DMS114 treated with DMSO at 0.1 percent for 48 hours (cell line): ENCODE measurements at regions not wholly inside any gene's neighbourhood (a gene's known extent, or its start where the extent isn't known, plus 50 kb on each side); places are given as distances from the start of the nearest gene placed in this dataset.
"Not testable (repeated sequence)": the region's sequence is repeated elsewhere in the genome, so short reads cannot be mapped to it uniquely, and the experiment has no call there.

Experiments
- DNase-seq: peaks from one replicate; lab custom pipeline; 2025; ENCODE audit not compliant: unreplicated experiment; lab: John Stamatoyannopoulos, UW

- DNase-seq = no peak
These were observed 117.8 kb upstream of the CST7 start for GRCh38 chr20:24831232-24831631.

DNA sequence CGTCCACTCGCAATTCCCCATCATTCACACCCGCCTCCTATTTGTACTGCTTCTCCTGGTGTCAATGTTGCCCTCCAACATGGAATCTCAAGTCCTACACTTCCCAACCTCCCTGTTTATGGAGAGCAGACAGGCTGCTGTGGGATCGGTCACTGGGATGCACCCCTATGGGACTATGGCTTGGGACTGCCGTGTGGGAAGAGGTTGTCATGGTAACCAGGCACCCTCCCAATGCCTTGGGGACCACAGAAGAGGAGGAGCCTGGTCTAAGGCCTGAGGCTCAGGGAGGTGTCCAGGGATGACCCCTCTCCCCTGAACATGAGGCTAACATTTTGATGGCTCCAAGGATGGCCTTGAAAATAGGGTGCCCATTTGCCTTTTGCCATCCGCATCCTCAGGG, 116.6 kb upstream of the CST7 start:
- DNase-seq = no peak

- no peak for DNase-seq
These were observed 115.5 kb upstream of the CST7 start for GRCh38 chr20:24833592-24833991.

- DNase-seq = no peak
These were observed 114.8 kb upstream of the CST7 start for GRCh38 chr20:24834310-24834709.

- no peak for DNase-seq
These were observed 113.9 kb upstream of the CST7 start for GRCh38 chr20:24835195-24835594.

DNA sequence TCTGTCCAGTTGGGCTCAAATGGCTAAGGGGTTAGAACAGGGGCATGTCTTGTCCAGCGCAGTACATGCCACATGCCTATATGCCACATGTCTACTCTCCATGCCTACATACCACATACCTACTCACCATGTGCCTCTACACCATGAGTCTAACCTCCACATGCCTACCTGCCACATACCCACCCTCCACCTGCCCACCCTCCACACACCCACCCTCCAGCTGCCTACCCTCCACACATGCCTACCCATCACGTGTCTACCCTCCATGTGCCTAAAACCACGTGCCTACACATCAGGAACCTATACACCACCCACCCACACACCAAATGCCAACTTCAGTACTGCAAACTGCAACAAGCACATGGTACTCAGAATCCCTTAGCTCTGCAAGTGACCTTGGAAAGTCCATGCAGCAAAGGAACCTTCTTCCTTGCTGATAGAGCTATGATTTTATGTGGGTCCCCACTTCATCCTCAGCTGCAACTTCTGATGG, 113.0 kb upstream of the CST7 start:
- DNase-seq = no peak

DNA sequence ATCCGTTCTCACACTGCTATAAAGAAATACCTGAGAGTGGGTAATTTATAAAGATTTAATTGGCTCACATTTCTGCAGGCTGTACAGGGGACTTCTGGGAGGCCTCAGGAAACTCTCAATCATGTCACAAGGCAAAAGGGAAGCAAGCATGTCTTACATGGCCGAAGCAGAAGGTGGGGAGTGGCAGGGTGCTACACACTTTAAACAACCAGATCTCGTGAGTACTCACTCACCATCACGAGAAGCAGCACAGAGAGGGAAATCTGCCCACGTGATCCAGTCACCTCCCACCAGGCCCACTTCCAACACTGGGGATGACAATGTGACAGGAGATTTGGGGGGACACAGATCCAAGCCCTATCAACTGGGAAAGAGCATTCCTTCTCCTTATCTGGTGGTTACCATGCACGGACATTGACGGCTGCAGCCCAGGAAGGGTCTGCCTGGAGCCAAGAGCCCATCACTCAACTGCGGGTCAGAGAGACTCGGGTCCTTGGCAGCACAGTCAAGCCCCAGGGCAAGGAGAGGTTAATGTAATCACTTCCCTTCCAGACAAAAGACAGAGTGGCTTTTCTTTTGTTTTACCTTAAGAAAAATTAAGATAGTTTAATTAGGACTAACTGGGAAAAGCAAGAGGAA, 112.3 kb upstream of the CST7 start:
- no peak for DNase-seq

DNA sequence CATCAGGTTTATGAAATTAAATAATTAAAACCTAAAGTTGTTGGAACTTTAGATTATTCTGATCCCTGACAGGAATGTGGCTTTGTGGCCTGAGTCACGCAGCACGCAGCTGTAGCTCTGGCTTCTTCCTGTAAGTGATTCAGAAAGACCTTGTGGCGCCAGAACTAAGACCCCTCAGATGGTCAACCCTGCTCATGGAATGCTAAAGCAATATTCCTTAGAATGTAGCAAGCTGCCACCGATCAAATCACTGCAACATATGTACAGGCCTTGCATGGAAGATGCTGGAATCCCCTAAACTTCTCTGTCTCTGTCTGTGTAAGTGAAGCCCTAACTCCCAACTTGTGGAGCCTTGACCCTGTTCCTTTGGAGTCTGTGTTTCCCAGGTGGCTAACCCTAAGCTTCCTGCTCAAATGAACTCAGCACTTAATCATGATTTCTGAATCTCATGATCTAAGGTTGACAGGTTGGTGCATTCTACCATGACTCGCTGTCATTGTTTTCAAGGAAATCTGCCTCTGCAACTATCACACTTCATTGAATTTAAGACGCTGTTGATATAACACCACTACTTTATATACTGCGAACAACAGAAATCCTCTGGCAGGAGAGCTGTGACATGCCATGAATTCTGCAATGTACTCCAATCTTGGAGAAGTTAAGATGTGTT, 111.2 kb upstream of the CST7 start:
- DNase-seq = no peak

- DNase-seq = no peak
These were observed 110.2 kb upstream of the CST7 start for GRCh38 chr20:24838546-24839535.

GRCh38 chr20:24840121-24840713, 108.9 kb upstream of the CST7 start:
- no peak for DNase-seq

GRCh38 chr20:24842274-24842917, 106.7 kb upstream of the CST7 start:
- no peak for DNase-seq

GRCh38 chr20:24842918-24843715, 106.0 kb upstream of the CST7 start:
- DNase-seq = no peak

GRCh38 chr20:24850176-24850575, 98.9 kb upstream of the CST7 start:
- no peak for DNase-seq

- no peak for DNase-seq
These were observed 97.6 kb upstream of the CST7 start for GRCh38 chr20:24851346-24852019.

DNA sequence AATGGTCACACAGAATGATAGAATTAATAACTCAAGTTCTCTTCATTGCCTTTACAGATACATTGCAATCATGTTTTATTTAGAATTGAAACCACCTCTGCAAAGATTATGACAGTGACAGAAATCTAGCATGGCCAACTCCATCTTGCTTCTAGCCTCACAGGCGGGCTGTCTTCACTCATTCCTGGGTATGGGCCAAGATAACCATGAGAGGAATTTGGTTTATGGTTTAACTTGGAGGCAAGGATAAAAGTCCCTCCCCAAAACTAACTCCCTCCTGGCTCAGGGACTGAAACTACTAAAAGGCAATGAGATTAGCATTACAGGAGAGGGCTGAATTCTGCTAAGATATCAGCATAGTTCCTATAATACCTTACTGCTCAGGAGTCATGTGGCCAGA, 95.2 kb upstream of the CST7 start:
- no peak for DNase-seq

- DNase-seq = no peak
These were observed 93.2 kb upstream of the CST7 start for GRCh38 chr20:24855848-24856247.

- DNase-seq = not testable (repeated sequence)
These were observed 90.6 kb upstream of the CST7 start for GRCh38 chr20:24858500-24858899.

DNA sequence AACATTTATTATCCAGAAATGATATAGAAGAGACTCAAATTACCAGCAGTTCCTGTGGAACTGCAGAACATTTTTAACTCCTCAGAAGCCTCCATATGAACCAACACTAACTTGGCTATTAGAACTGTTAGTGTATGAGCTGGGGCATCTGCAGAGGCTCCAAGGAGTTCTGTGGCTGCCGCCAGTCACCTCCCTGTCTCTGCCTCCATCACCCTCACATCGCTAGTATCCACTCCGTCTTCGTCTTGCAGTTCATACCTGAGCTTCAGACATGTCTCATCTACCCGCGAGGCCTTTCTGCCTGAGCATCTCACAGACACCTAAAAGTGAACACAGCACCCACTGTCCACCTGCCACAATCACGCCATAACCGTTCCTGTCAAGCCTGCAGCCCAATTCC, 89.5 kb upstream of the CST7 start:
- DNase-seq = no peak

GRCh38 chr20:24862186-24862585, 86.9 kb upstream of the CST7 start:
- no peak for DNase-seq
